ENCODE measurements at regions not wholly inside any gene's neighbourhood (a gene's known extent, or its start where the extent isn't known, plus 50 kb on each side); places are given as distances from the start of the nearest gene placed in this dataset.

DNA sequence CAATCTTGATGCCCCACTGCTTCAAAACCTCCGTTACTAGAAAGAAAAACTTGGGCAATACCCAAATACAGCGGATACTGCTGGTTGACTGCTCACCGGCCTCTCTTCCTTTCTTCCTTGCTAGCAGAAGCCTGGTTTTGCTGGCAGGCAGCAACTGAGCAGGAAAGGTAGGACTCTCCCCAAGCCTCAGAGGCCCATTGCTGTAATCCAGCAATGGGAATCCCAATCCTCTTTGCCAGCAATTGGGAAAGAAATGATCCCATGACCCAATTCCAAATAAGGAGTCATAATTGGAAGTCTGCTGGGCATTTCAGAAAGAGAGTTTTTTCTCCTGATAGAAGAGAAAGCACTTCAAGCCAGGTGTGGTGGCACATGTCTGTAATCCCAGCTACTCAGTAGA, 394.5 kb downstream of the BCOR start:
- H3K4me1 ChIP-seq (ENCODE audit: low read depth, poor library complexity, severe bottlenecking) = no peaks in the 10 kb centered on the region
- TF ChIP-seq, protein P1, sequence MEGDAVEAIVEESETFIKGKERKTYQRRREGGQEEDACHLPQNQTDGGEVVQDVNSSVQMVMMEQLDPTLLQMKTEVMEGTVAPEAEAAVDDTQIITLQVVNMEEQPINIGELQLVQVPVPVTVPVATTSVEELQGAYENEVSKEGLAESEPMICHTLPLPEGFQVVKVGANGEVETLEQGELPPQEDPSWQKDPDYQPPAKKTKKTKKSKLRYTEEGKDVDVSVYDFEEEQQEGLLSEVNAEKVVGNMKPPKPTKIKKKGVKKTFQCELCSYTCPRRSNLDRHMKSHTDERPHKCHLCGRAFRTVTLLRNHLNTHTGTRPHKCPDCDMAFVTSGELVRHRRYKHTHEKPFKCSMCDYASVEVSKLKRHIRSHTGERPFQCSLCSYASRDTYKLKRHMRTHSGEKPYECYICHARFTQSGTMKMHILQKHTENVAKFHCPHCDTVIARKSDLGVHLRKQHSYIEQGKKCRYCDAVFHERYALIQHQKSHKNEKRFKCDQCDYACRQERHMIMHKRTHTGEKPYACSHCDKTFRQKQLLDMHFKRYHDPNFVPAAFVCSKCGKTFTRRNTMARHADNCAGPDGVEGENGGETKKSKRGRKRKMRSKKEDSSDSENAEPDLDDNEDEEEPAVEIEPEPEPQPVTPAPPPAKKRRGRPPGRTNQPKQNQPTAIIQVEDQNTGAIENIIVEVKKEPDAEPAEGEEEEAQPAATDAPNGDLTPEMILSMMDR (conservative IDR thresholded peaks at IDR 0.05; ENCODE audit: low read depth, low read length) = no peak
- H3K27me3 ChIP-seq (ENCODE audit: insufficient read depth, low read depth) = no peaks in the 10 kb centered on the region
- H3K79me2 ChIP-seq (ENCODE audit: insufficient read depth, low read depth) = no peaks in the 10 kb centered on the region
- no peaks in the 10 kb centered on the region for H3K36me3 ChIP-seq (ENCODE audit: insufficient read depth)
- H2AFZ ChIP-seq (ENCODE audit: low read depth) = no peak overlapping the region
- no peak overlapping the region for H3K4me3 ChIP-seq (IDR thresholded peaks at IDR 0.05; ENCODE audit: insufficient read depth, low read depth, low read length)
- H3K4me2 ChIP-seq = no peak overlapping the region
- no peak overlapping the region for H3K27ac ChIP-seq
- no peak overlapping the region for H3K9ac ChIP-seq
- H4K20me1 ChIP-seq (ENCODE audit: insufficient read depth) = no peaks in the 10 kb centered on the region

DNA sequence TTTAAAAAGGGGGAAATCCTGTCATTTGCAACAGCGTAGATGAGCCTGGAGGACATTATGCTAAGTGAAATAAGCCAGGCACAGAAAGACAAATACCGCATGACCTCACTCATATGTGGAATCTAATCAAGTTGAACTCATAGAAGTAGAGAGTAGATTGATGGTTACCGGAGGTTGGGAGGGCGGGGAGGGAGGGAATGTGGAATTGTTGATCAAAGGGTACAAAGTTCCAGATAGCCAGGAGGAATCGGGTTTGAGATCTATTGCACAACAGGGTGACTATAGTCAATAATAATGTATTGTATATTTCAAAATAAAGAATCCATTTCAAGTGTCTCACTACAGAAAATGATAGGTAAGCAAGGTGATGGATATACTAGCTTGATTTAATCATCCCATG, 393.2 kb downstream of the BCOR start:
- H3K36me3 ChIP-seq (ENCODE audit: insufficient read depth) = no peaks in the 10 kb centered on the region
- H2AFZ ChIP-seq (ENCODE audit: low read depth) = no peak overlapping the region
- no peak overlapping the region for H3K4me3 ChIP-seq (IDR thresholded peaks at IDR 0.05; ENCODE audit: insufficient read depth, low read depth, low read length)
- H3K9ac ChIP-seq = no peak overlapping the region
- H3K27ac ChIP-seq = no peak overlapping the region
- no peaks in the 10 kb centered on the region for H3K79me2 ChIP-seq (ENCODE audit: insufficient read depth, low read depth)
- H3K4me1 ChIP-seq (ENCODE audit: low read depth, poor library complexity, severe bottlenecking) = no peaks in the 10 kb centered on the region
- no peaks in the 10 kb centered on the region for H4K20me1 ChIP-seq (ENCODE audit: insufficient read depth)
- no peak overlapping the region for H3K4me2 ChIP-seq
- no peaks in the 10 kb centered on the region for H3K27me3 ChIP-seq (ENCODE audit: insufficient read depth, low read depth)
- TF ChIP-seq, protein P1 (conservative IDR thresholded peaks at IDR 0.05; ENCODE audit: low read depth, low read length) = no peak

DNA sequence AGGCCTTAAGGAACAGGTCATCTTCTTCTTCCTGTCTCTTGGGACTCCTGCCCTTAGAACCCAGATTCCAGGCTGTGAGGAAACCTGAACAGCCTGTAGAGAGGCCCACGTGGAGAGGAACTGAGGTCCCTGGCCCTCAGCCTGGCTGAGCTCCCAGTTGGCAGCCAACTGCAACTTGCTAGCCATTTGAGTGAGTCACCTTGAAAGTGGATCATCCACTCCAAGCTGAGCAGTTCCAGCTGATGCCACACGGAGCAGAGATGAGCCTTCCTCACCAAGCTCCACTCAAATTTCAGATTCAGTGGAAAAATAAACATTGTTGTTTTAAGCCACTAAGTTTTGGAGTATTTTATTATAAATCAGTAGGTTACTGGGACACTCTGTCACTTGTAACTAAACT, 392.5 kb downstream of the BCOR start:
- no peak overlapping the region for H3K9ac ChIP-seq
- H4K20me1 ChIP-seq (ENCODE audit: insufficient read depth) = no peaks in the 10 kb centered on the region
- H3K36me3 ChIP-seq (ENCODE audit: insufficient read depth) = no peaks in the 10 kb centered on the region
- no peak overlapping the region for H3K4me2 ChIP-seq
- H3K4me3 ChIP-seq (IDR thresholded peaks at IDR 0.05; ENCODE audit: insufficient read depth, low read depth, low read length) = no peak overlapping the region
- no peaks in the 10 kb centered on the region for H3K27me3 ChIP-seq (ENCODE audit: insufficient read depth, low read depth)
- H3K4me1 ChIP-seq (ENCODE audit: low read depth, poor library complexity, severe bottlenecking) = no peaks in the 10 kb centered on the region
- no peak overlapping the region for H2AFZ ChIP-seq (ENCODE audit: low read depth)
- H3K27ac ChIP-seq = no peak overlapping the region
- no peaks in the 10 kb centered on the region for H3K79me2 ChIP-seq (ENCODE audit: insufficient read depth, low read depth)
- TF ChIP-seq, protein P1 (conservative IDR thresholded peaks at IDR 0.05; ENCODE audit: low read depth, low read length) = no peak

DNA sequence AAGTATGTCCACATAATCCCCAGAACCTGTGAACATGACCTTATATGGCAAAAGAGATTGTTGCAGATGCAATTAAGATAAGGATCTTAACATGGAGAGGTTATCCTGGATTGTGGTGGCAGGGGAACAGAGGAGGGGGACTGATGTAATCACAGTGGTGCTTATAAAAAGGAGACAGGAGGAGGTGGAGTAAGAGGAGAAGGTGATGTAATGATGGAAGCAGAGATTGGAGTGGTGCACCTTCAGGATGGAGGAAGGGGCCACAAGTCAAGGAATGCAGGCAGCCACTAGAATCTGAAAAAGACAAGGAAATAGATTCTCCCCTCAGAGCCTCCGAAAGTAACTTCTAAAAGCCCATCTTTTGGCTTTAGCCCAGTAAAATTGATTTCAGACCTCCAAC, 388.4 kb downstream of the BCOR start:
- no peaks in the 10 kb centered on the region for H3K79me2 ChIP-seq (ENCODE audit: insufficient read depth, low read depth)
- no peak overlapping the region for H3K27ac ChIP-seq
- H2AFZ ChIP-seq (ENCODE audit: low read depth) = no peak overlapping the region
- no peaks in the 10 kb centered on the region for H3K36me3 ChIP-seq (ENCODE audit: insufficient read depth)
- TF ChIP-seq, protein P1 (conservative IDR thresholded peaks at IDR 0.05; ENCODE audit: low read depth, low read length) = no peak
- H3K4me1 ChIP-seq (ENCODE audit: low read depth, poor library complexity, severe bottlenecking) = no peaks in the 10 kb centered on the region
- H4K20me1 ChIP-seq (ENCODE audit: insufficient read depth) = no peaks in the 10 kb centered on the region
- H3K9ac ChIP-seq = no peak overlapping the region
- H3K4me3 ChIP-seq (IDR thresholded peaks at IDR 0.05; ENCODE audit: insufficient read depth, low read depth, low read length) = no peak overlapping the region
- H3K27me3 ChIP-seq (ENCODE audit: insufficient read depth, low read depth) = no peaks in the 10 kb centered on the region
- no peak overlapping the region for H3K4me2 ChIP-seq

DNA sequence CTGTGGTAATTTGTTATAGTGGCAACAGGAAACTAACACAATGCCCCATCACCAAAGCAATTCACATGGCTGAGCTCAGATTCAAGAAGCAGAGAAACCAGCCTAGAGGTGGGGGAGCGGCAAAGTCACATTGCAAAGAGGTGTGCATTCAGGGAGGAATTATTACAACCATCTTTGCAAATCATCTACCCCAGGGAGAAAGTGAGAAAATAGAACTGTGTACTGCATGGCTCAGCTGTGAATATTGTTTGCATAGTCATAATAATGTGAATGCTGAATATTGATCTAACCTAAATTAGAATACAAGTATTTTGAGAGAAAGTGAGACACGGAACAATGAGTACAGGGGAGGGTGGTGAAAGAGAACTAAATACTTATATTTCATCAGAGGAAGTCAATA, 387.9 kb downstream of the BCOR start:
- Histone ChIP-seq H3K9ac (no peak overlapping the region), H4K20me1 (ENCODE audit: insufficient read depth) (no peaks in the 10 kb centered on the region), H3K79me2 (ENCODE audit: insufficient read depth, low read depth) (no peaks in the 10 kb centered on the region), H3K27ac (no peak overlapping the region), H3K27me3 (ENCODE audit: insufficient read depth, low read depth) (no peaks in the 10 kb centered on the region), H3K4me3 (IDR thresholded peaks at IDR 0.05; ENCODE audit: insufficient read depth, low read depth, low read length) (no peak overlapping the region), H2AFZ (ENCODE audit: low read depth) (no peak overlapping the region), H3K4me1 (ENCODE audit: low read depth, poor library complexity, severe bottlenecking) (no peaks in the 10 kb centered on the region), H3K4me2 (no peak overlapping the region), H3K36me3 (ENCODE audit: insufficient read depth) (no peaks in the 10 kb centered on the region)
- TF ChIP-seq, protein P1 (conservative IDR thresholded peaks at IDR 0.05; ENCODE audit: low read depth, low read length) = no peak
